ENCODE measurements at regions not wholly inside any gene's neighbourhood (a gene's known extent, or its start where the extent isn't known, plus 50 kb on each side); places are given as distances from the start of the nearest gene placed in this dataset.
"Not testable (repeated sequence)": the region's sequence is repeated elsewhere in the genome, so short reads cannot be mapped to it uniquely, and the experiment has no call there.

- TF ChIP-seq CTCF, POLR2A, POLR2AphosphoS5 (IDR thresholded peaks at IDR 0.05): not testable (repeated sequence)
Observed at GRCh38 chr5:103966295-103966694, 403.7 kb upstream of the NUDT12 start.

All from stomach (tissue), 4 donors.